SK-N-SH (cell line): ENCODE measurements at regions not wholly inside any gene's neighbourhood (a gene's known extent, or its start where the extent isn't known, plus 50 kb on each side); places are given as distances from the start of the nearest gene placed in this dataset.
A peak's percentile ranks its signal among the peaks of the same experiment; 100 is the strongest.

Source experiments
- CTCF ChIA-PET: fragments of 300-600, 350-600 bp; formaldehyde crosslinking; extraction: SDS; loops from one replicate; lab custom pipeline; 2021; lab: Yijun Ruan, JAX
- POLR2A ChIA-PET: fragments of 350-600 bp; sonication (Branson Sonifier 250); formaldehyde crosslinking; extraction: SDS; loops from one replicate; lab custom pipeline; 2020; ENCODE audit warnings: antibody characterized with exemption, inconsistent platforms; lab: Yijun Ruan, JAX
- DNase-seq: peaks from one replicate; pipeline ENCODE4 v3.0.0; 2012
- H2AFZ ChIP-seq: fragments of 200-600 bp; sonication (generic); 2 replicates; pipeline ENCODE4 v1.8.1; 2016; ENCODE audit warnings: antibody characterized with exemption, mild to moderate bottlenecking, low read depth
- H3F3A ChIP-seq: fragments of 200-600 bp; sonication (generic); replicated peaks from 2 replicates; pipeline ENCODE3; 2016; ENCODE audit warnings: antibody characterized with exemption, mild to moderate bottlenecking; ENCODE audit not compliant: insufficient read depth
- H3K27ac ChIP-seq, 2 experiments: fragments of 200-500 bp in 1 of 2; fragments of 200-600 bp in 1 of 2; sonication (Bioruptor generic) in 1 of 2; sonication (generic), shearing (Covaris generic) in 1 of 2; 2 replicates each; pipeline versions ENCODE4 v1.5.1 to v1.6.1; 2014 to 2016; ENCODE audit warnings: low read depth in 2 of 2, inconsistent platforms in 1 of 2, low read length in 1 of 2, mild to moderate bottlenecking in 1 of 2, mixed read lengths in 1 of 2
- H3K27me3 ChIP-seq: fragments of 200-600 bp; sonication (generic), shearing (Covaris generic); 2 replicates; pipeline ENCODE4 v1.6.1; 2016; ENCODE audit warnings: mixed run types; ENCODE audit not compliant: insufficient read depth
- H3K36me3 ChIP-seq, 2 experiments: fragments of 200-500 bp in 1 of 2; fragments of 200-600 bp in 1 of 2; sonication (Bioruptor generic) in 1 of 2; sonication (generic) in 1 of 2; replicated peaks in 1 of 2; 2 replicates each; pipeline versions ENCODE3 to v1.5.1; 2014 to 2016; ENCODE audit warnings: low read length in 1 of 2, mild to moderate bottlenecking in 1 of 2; ENCODE audit not compliant: insufficient read depth in 2 of 2, control insufficient read depth in 1 of 2
- H3K4me1 ChIP-seq, 2 experiments: fragments of 200-500 bp in 1 of 2; fragments of 200-600 bp in 1 of 2; sonication (Bioruptor generic) in 1 of 2; sonication (generic), shearing (Covaris generic) in 1 of 2; 2 replicates each; pipeline versions ENCODE4 v1.5.1 to v1.6.1; 2014 to 2016; ENCODE audit warnings: low read depth in 1 of 2, low read length in 1 of 2, mixed run types in 1 of 2; ENCODE audit not compliant: insufficient read depth in 2 of 2, control insufficient read depth in 1 of 2
- H3K4me2 ChIP-seq: fragments of 200-600 bp; sonication (generic), shearing (Covaris generic); 2 replicates; pipeline ENCODE4 v1.6.1; 2017; ENCODE audit warnings: mixed run types
- H3K4me3 ChIP-seq, 2 experiments: fragments of 200-500 bp in 1 of 2; fragments of 200-600 bp in 1 of 2; sonication (Bioruptor generic) in 1 of 2; sonication (generic), shearing (Covaris generic) in 1 of 2; 2 replicates each; pipeline versions ENCODE4 v1.5.1 to v1.8.1; 2014 to 2016; ENCODE audit warnings: low read depth in 2 of 2, inconsistent platforms in 1 of 2, low read length in 1 of 2, mild to moderate bottlenecking in 1 of 2, mixed read lengths in 1 of 2, moderate library complexity in 1 of 2
- H3K79me2 ChIP-seq: fragments of 200-600 bp; sonication (generic); 2 replicates; pipeline ENCODE4 v1.8.1; 2017; ENCODE audit warnings: mild to moderate bottlenecking; ENCODE audit not compliant: insufficient read depth
- H3K9ac ChIP-seq: fragments of 200-600 bp; sonication (generic); 2 replicates; pipeline ENCODE4 v1.6.1; 2017; ENCODE audit warnings: mixed run types
- H3K9me2 ChIP-seq: fragments of 200-600 bp; sonication (generic); 2 replicates; pipeline ENCODE4 v1.6.1; 2017; ENCODE audit warnings: mixed run types
- H3K9me3 ChIP-seq: fragments of 200-600 bp; sonication (generic); 2 replicates; pipeline ENCODE4 v1.6.1; 2017; ENCODE audit warnings: mixed run types, mild to moderate bottlenecking, moderate library complexity
- H4K20me1 ChIP-seq: fragments of 200-600 bp; sonication (generic); 2 replicates; pipeline ENCODE4 v1.6.1; 2017; ENCODE audit warnings: mild to moderate bottlenecking, mixed run types; ENCODE audit not compliant: insufficient read depth
- CHD2 ChIP-seq: fragments of 150-350 bp; IDR thresholded peaks from 2 replicates; pipeline ENCODE4 v1.6.1; 2018; ENCODE audit warnings: low read length; ENCODE audit not compliant: partially characterized antibody
- ELF1 ChIP-seq: IDR thresholded peaks from 2 replicates; pipeline ENCODE4 v1.4.0; 2012
- EZH2phosphoT487 ChIP-seq: fragments of 200-600 bp; sonication (generic); IDR thresholded peaks from 2 replicates; pipeline ENCODE4 v1.6.1; 2017; ENCODE audit warnings: low read depth, mixed run types, mild to moderate bottlenecking, antibody characterized with exemption, moderate library complexity, borderline replicate concordance
- FOSL2 ChIP-seq: IDR thresholded peaks from 2 replicates; pipeline ENCODE4 v1.4.0; 2012; ENCODE audit warnings: low read depth, mild to moderate bottlenecking, moderate library complexity, borderline replicate concordance
- FOXJ3 ChIP-seq: sonication (generic); formaldehyde crosslinking; IDR thresholded peaks from 2 replicates; pipeline ENCODE4 v1.5.1; 2020; ENCODE audit warnings: mild to moderate bottlenecking, missing genetic modification reagents
- FOXM1 ChIP-seq: IDR thresholded peaks from 2 replicates; pipeline ENCODE4 v1.4.0; 2012; ENCODE audit warnings: low read depth, mild to moderate bottlenecking
- JUND ChIP-seq: IDR thresholded peaks from 2 replicates; pipeline ENCODE4 v1.4.0; 2012
- MAX ChIP-seq: IDR thresholded peaks from 2 replicates; pipeline ENCODE4 v1.4.0; 2012; ENCODE audit warnings: low read depth
- MEF2A ChIP-seq: IDR thresholded peaks from 2 replicates; pipeline ENCODE4 v1.4.0; 2012; ENCODE audit warnings: low read depth, borderline replicate concordance
- MXI1 ChIP-seq: IDR thresholded peaks from 2 replicates; pipeline ENCODE4 v1.6.1; 2012; ENCODE audit warnings: mild to moderate bottlenecking, low read depth, low read length, improper control_type of control experiment
- NRF1 ChIP-seq: IDR thresholded peaks from 2 replicates; pipeline ENCODE4 v1.6.1; 2012; ENCODE audit warnings: low read depth, mild to moderate bottlenecking, low read length
- PBX3 ChIP-seq: IDR thresholded peaks from 2 replicates; pipeline ENCODE4; 2012
- POLR2AphosphoS5 ChIP-seq: IDR thresholded peaks from 2 replicates; pipeline ENCODE4 v1.6.1; 2012; ENCODE audit warnings: low read depth, low read length
- RAD21 ChIP-seq: IDR thresholded peaks from 2 replicates; pipeline ENCODE4 v1.6.1; 2012; ENCODE audit warnings: mild to moderate bottlenecking, low read length
- RCOR1 ChIP-seq: fragments of 150-350 bp; IDR thresholded peaks from 2 replicates; pipeline ENCODE4 v1.6.1; 2017; ENCODE audit warnings: antibody characterized with exemption, low read length
- REST ChIP-seq: IDR thresholded peaks from 2 replicates; pipeline ENCODE4 v1.6.1; 2012; ENCODE audit warnings: mild to moderate bottlenecking, low read depth, low read length, moderate library complexity
- RFX5 ChIP-seq: IDR thresholded peaks from 2 replicates; pipeline ENCODE4 v1.6.1; 2012; ENCODE audit warnings: mild to moderate bottlenecking, improper control_type of control experiment, low read length
- RXRA ChIP-seq: IDR thresholded peaks from 2 replicates; pipeline ENCODE4 v1.4.0; 2012; ENCODE audit warnings: low read depth, mild to moderate bottlenecking, borderline replicate concordance
- TAF1 ChIP-seq: IDR thresholded peaks from 2 replicates; pipeline ENCODE4 v1.6.1; 2012; ENCODE audit warnings: low read depth, mild to moderate bottlenecking, low read length, moderate library complexity, borderline replicate concordance
- TCF12 ChIP-seq: IDR thresholded peaks from 2 replicates; pipeline ENCODE4 v1.4.0; 2012
- USF2 ChIP-seq: fragments of 150-350 bp; IDR thresholded peaks from 2 replicates; pipeline ENCODE4 v1.6.1; 2017; ENCODE audit warnings: antibody characterized with exemption, low read length, low read depth, borderline replicate concordance
- WGBS: methylation state at CpG from one replicate; pipeline ENCODE4 v1.1.6; 2017; ENCODE audit warnings: low lambda C conversion rate; 5-methylcytosine and 5-hydroxymethylcytosine counted together

GRCh38 chr4:177099211-177099610 is 210.5 kb upstream of the NEIL3 start:
- peak; percentile 51; the same call in 1 of the 2 replicates for TF ChIP-seq TCF12
- TF ChIP-seq RXRA: no peak
- no peak for TF ChIP-seq MAX
- peak; percentile 26; the same call in 1 of the 2 replicates for TF ChIP-seq FOSL2
- no peak for TF ChIP-seq PBX3
- Histone ChIP-seq H3K4me3 (no peak overlapping the region), H3K27me3 (no peaks in the 10 kb centered on the region), H4K20me1 (no peaks in the 10 kb centered on the region), H3K9me2 (no peaks in the 10 kb centered on the region), H3K4me2 (no peak overlapping the region), H3K4me1 (peaks cover 2 to 6% of the 10 kb centered on the region in 2 experiments; a peak in 3 of 4 replicates), H3K9me3 (no peaks in the 10 kb centered on the region), H3K79me2 (no peaks in the 10 kb centered on the region), H3K36me3 (no peaks in the 10 kb centered on the region), H2AFZ (no peak overlapping the region), H3K9ac (no peak overlapping the region), H3K27ac (no peak overlapping the region), H3F3A (peaks cover 4% of the 10 kb centered on the region)
- no peak for DNase-seq
- 83% methylated on average over 6 of the region's 6 CpGs for WGBS
- ChIA-PET CTCF (interaction anchor here (0.9 kb wide), 1 partner anchor 47 kb away, joined by 3 read pairs; no protein-coding TSS in a partner anchor), POLR2A (no interaction called here)

GRCh38 chr4:177100307-177100706 is 209.4 kb upstream of the NEIL3 start:
- POLR2A ChIA-PET: no interaction called here
- no peak overlapping the region for H2AFZ ChIP-seq
- WGBS: 100% methylated on average over 3 of the region's 3 CpGs

More at GRCh38 chr4:177100307-177100706, 209.4 kb upstream of the NEIL3 start:
- H3K4me2 ChIP-seq: no peak overlapping the region
- TF ChIP-seq EZH2phosphoT487 (no peak), REST (no peak), RAD21 (no peak), FOXJ3 (no peak), MEF2A (no peak), CHD2 (no peak), NRF1 (no peak), JUND (no peak), POLR2AphosphoS5 (no peak), ELF1 (no peak), USF2 (no peak), FOXM1 (no peak), RFX5 (no peak), RCOR1 (no peak), MXI1 (no peak), TAF1 (no peak), FOSL2 (no peak)
- H3K9me3 ChIP-seq: no peaks in the 10 kb centered on the region
- no peaks in the 10 kb centered on the region for H3K36me3 ChIP-seq
- H3K4me3 ChIP-seq: no peak overlapping the region
- no peak for DNase-seq
- H4K20me1 ChIP-seq: no peaks in the 10 kb centered on the region
- no peak overlapping the region for H3K9ac ChIP-seq
- no peaks in the 10 kb centered on the region for H3K79me2 ChIP-seq
- H3K27me3 ChIP-seq: no peaks in the 10 kb centered on the region
- H3F3A ChIP-seq: peaks cover 4% of the 10 kb centered on the region
- peaks cover 0 to 6% of the 10 kb centered on the region in 2 experiments; a peak in 1 of 4 replicates for H3K4me1 ChIP-seq
- CTCF ChIA-PET: interaction anchor here (0.7 kb wide), 1 partner anchor 16 kb away, joined by 3 read pairs; no protein-coding TSS in a partner anchor
- no peaks in the 10 kb centered on the region for H3K9me2 ChIP-seq
- no peak overlapping the region for H3K27ac ChIP-seq
